CD4-positive, alpha-beta T cell treated with Interferon alpha-2 for 1 hour (primary cell): ENCODE measurements at regions not wholly inside any gene's neighbourhood (a gene's known extent, or its start where the extent isn't known, plus 50 kb on each side); places are given as distances from the start of the nearest gene placed in this dataset.

ENCODE experiments used
- DNase-seq, 2 donors: peaks; one replicate each; pipeline ENCODE4 v3.0.0-alpha.2; 2020 to 2022

DNA sequence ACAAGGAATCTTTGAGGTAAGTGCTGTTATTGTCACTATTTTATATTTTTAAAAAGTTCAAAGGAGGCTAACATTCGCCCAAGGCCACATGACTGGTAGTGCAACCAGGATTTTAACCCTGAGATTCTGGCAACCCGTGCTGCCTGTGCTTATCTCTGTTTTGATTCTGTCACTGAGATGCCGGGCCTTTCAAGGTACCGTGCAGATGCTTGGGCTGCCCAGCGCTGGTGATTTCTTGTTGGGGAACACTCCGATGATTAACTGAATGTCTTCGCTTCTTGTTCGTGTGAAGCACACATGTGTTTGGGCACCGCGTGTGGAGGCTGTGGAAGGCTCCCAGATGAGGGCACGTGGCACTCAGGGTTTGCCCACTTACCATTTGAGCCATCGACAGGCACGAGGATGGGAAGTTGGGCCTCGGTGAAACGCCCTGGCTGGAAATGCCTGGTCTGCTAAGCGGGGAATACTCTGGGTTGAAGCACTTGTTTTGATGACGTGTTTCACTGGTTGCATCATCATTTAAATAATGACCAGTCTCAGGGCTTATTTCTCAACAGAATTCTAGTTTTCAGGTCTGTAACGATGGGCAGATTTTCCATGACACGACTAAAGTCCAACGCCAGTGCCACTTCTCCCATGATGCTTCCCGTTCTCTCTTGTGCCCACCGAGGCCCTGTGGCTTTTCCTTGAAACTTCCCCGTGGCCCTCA is 392.7 kb downstream of the FGF9 start:
- peak in 1 of 2 donors; percentile 19 for DNase-seq

DNA sequence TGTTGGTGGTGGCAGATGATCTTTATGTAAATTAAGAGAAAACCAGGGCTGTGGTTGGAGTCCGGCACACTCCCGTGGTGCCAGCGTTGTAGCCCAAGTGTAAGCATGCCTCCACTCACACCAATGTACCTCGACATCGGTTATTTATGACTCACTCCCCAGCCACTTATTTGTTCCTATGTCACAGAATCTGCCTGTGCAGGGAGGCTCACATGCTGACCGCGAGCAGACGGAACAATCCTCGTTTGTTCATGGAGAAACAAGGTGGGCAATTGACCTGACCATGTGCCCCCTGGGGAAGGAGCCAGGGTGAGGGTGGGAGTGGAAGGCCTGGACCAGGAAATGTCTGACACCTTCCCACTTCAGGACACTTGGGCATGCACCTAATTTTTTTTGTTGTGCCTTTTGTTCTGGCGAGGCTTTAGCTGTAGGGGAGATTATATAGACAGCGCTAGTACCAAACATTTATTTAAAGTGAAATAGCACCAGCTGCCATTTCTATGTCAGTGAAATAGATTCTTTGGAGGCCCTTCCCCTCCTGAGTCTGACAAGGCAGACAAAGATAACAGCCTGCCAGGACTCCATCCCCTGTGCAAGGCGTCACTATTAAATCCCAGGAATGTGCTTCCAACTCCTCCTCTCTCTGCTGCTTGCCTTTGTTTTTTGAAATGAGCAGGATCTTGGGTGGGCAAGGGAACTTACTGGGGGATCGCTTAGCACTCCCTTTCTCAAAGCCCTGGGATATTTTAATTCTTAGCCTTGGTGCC is 394.2 kb downstream of the FGF9 start:
- DNase-seq, result peak in 1 of 2 donors; percentile 16

DNA sequence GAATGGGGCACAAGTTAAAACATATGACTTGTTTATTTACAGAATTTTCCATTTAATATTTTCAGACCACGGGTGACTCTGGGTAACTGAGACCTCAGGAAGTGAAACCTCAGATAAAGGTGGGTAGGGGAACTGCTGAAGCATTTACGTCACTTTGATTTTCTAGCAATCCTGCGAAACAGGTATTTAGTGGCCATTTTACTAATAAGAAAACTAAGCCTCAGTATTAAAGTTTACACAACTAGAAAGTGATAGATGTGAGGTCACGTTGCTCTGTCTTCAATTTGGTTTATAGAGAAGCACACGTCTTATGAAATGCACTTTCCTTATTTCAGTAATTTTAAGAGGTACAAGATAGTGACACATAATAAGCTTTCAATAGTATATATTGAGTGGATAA is 402.8 kb downstream of the FGF9 start:
- DNase-seq, result peak in 1 of 2 donors; percentile 21

DNA sequence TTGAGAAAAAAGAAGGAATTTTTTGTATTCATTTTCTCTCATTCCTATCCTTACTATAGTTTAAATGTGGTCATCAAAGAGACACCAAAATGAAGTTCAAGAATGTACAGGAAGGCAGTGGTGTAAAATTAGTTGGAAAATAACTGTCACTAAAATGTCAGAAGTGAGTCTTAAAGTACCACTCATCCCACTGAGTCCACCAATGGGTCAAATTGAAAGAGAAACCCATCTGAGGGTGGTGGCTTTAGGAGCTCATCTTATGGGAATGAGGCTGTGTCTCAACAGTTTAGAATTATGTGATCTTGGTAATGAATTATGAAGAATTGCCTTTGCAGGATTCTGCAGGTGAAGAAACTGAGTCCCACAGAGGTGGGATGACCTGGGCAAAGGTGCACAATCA is 403.5 kb downstream of the FGF9 start:
- no peak for DNase-seq

DNA sequence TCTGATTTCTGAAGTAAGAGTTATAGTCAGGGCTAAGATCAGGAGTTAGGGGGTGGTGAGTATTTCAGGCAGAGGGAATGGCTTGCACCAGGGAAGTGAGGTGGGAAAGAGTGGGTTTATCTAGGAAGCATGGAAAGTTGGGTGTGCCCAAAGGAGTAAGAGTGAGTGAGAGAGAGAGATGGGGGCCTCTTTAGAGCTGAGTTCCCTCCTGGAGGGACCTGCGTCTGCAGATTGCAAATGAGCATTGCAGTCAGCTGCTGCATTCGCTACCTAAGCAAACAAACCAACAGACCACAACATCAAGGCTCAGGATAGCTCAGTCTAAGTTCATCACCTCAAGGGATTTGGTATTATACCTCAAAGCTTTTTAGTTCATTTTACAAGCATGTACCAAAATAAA is 405.8 kb downstream of the FGF9 start:
- DNase-seq, result no peak

DNA sequence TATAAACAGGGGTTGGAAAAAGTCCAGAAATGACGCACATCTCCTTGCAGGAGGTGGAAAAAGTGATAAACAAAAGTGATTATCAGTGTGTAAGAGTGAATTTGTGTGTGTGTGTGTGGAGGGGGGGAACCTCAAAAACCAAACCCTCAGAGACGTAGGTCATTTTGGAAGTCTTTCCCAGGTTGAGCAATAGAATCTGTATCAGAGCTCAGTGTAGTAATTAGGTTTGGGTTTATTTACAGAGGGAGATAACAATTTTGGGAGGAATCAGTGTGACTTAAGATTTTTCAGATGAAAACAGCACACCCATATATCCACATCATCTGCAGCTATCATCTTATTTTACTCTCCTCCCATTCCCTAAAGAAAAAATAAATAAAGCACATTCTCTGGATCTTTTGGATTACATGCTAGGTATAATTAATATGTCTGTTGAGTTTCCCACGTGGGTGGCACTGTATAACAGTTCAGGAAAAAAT is 406.4 kb downstream of the FGF9 start:
- DNase-seq, result no peak

DNA sequence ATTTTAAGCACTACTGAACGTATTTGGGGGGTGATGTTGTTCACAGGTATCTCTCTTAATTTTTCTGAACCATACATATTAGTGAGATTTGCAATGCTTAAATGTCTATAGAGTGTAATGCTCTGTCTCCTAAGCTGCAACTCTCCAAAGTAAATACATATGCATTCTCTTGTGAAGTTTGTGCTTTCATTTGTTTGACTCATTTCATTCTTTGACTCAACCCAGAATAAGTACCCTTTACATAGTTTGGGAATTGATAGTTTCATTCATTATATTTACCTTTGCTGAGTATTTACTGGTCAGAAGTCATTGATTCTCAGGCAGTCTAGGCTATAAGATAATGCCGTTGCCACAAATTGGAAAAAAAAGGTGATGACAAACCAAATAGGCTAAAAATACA is 406.9 kb downstream of the FGF9 start:
- DNase-seq, result no peak

DNA sequence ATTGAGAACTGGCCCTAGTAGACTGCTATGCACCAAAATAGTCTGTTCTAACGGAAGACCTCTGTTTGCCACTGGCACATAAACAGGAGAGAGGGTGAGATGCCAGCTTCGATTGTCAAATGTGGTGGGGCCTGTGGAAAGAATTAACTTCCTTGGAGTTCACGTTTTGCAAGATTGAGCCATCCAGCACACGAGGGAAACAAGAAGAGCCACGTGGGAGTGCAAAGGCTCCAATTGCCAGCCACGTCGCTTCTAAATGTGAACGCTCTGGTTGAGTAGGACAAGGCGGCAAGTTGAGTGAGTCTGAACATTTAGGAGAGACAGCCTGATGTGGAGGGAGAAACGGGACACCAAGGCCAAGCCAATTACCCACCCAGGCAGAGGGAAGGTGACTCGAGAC is 409.1 kb downstream of the FGF9 start:
- DNase-seq, result no peak

DNA sequence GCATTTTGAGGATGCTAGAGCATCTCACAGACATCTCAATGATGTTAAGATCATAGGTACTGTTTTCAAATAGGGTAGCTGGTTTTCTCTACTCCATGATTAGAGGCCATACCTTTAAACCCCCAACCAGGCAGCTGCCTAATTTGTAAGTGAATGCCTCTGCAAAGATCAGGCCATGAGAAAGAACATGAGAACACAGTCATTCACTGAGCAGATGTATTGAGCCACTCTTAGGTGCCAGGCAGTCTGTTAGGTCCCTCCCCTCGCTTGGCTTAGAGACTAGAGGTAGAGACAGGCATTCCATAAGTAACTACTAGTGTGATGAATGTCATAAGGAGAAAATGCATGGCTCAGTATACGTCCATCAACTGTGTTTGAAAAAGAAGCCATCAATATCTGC is 410.0 kb downstream of the FGF9 start:
- no peak for DNase-seq

DNA sequence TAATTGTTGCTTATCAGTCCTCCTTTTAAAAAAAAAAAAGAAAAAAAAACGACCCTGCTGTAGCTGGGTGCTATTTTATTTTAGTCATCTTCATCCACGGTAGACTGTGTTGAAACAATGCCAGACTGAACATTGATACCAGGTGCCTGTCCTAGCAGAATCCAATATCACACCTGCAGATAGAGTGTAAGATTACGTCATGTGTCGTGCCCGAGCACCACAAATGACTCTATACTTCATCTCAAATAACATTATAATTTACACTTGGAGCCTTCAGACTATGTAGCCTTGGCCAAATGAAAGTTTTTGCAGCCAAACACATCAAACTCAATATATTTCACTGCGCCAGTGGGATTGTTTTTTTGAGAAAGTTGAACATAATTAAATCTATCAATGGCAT is 410.6 kb downstream of the FGF9 start:
- DNase-seq, result no peak

DNA sequence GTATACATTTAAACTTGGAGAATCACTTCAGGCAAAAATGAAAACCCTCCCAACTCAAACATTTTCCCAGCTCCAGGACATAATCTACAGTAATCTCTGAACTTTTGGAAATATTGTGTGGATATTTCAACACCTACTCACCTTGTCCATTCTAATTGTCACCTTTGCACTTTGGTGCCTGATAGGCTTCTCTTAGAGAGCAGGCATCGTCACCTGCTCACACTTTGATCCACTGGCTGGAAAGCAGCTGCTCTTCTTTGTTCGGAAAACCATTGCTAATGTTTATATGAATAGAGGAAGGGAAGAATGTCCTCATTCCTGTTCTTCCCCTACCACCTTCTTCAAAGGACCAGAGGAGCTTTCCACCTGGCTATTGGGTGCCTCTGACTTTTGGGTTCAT is 411.2 kb downstream of the FGF9 start:
- no peak for DNase-seq

DNA sequence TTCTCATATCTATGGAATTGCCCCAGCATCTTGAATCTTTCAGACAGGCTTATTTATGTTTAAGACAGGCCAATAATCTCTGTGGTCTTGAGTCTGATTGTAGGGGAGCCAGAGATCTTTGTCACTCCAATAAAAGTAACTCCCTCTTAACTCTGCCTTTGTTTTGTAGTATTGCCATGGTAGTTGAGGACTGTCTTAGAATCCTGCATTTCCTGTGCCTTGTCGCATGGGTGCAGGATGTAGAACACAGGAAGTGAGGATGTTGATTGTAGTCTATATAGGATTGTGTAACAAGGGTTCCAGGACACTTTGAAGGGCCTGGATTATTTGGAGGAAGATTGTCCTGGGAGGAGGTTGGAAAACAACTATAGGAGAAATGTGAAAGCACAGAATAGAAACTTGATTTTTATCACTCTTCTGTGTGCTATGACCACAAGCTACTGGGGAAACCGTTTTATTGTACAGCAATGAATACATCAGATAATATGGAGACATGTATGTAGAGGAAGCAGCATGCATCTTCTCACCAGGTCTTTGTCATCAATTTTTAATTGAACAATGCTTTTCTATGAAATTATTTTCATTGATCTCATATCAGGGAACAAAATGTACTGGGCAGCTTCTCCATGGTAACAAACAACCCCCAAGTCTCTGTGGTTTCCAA is 411.7 kb downstream of the FGF9 start:
- peak in 1 of 2 donors; percentile 33 for DNase-seq

DNA sequence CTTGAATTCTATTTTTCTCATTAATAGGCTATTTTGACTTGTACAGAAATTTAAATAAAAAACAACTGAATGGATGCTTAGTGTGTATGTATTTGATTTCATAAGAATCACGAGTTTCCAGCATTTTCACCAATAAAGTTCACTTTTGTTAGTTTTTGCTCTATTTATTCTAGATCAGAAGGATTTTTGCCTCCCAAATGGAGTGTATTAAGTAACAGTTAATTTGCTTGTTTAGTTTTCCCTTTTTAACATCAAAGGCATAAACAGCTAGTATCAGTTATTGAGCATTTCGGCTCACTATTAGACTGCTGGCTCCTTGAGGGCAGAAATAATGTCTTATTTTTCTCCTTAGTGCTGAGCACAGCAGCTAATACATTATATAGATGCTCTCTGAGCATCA is 414.1 kb downstream of the FGF9 start:
- DNase-seq, result no peak

DNA sequence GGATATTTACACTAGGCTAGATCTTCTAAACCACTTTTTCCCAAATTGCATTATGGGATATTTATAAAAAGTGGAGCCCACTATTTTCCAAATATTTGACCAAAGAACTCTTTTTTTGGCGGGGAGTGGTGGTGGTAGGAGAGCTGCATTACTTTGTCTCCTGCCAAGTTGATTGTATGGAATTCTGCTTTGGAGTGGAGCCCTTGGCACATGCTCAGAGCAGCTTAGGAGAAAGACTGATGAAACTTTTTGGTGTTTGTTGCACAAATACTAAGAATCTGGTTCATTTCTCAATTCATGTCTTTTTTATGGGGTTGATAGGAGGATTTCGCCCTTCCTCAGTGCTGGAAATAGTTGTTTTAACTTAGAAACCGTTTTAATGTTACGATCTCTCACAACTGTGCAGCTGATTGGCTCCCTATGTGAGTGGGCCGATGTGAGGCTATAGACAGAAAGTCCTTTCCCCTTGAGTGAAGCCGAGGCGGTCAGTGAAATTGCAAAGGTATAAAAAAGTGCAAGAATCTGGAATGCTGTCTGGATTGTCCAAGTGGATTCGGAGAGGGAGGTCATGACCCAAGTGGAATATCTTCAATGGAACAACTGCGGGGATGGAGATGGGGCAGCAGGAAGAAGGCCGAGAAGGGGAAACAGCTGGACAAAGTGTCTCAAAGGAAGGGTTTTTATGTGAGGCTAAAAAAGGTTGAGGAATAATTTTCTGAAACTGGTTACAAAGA is 415.9 kb downstream of the FGF9 start:
- no peak for DNase-seq

DNA sequence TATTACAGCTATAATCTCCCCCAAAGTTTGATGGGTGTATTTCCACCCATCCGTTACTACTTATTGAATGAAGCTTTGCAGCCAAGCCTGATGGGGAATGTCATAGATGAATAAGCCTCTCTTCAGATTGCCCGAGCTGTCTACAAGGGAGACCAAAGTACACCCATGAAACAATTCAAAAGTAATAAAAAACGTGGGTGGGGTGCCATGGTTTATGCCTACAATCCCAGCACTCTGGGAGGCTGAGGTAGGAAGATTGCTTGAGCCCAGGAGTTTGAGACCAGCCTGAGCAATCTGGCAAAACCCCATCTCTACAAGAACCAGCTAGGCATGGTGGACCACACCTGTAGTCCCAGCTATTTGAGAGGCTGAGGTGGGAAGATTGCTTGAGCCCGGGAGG is 419.2 kb downstream of the FGF9 start:
- DNase-seq, result no peak

DNA sequence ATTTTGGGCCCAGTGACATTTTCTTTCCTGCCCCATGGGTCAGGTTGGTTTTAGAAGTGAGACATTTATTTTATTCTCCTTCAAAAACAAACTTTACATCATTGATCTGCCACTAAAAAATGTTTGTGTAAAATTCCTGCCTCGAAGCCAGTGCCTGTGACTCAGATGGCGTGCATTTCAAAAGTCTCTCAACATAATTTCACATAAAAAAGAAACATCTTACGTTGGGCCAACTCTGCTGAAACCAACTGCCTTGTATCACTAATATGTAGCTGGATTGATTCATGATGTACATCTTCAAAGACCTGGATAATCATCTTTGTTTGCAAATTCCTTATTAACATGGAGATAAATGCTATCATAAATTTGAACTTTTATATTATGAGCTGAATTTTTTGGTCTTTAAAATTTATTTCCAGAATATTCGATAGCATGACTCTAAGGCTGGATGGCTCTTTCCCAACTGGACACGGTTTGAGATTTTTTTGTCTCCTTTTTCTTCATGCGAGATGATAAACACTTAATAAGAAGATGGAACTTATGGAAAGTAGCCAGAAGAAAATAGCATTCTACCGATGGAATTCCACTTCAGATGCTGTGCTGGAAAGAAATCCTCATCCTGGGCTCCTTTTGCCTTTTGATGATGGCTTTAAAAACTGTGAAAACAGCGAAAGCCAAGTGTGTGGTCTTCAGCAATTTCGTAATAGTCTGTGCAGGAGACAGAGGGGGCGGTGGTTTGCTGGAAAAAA is 420.5 kb downstream of the FGF9 start:
- DNase-seq, result no peak

DNA sequence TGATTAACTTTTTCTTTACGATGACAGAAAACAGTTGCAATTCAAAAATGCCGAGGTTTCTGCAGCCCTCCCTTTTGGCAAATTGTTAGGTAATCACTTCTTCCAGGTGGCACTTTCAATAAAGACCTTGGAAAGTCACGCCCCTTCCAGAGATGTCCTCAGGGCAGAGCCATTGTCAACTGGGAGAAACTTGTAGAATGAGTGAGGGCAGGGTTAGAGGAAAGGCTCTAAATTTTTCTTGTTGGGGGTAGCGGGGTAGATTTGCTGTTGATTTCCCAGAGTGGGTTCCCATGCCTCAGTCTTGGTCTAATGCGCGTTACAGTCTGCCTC is 421.1 kb downstream of the FGF9 start:
- no peak for DNase-seq

DNA sequence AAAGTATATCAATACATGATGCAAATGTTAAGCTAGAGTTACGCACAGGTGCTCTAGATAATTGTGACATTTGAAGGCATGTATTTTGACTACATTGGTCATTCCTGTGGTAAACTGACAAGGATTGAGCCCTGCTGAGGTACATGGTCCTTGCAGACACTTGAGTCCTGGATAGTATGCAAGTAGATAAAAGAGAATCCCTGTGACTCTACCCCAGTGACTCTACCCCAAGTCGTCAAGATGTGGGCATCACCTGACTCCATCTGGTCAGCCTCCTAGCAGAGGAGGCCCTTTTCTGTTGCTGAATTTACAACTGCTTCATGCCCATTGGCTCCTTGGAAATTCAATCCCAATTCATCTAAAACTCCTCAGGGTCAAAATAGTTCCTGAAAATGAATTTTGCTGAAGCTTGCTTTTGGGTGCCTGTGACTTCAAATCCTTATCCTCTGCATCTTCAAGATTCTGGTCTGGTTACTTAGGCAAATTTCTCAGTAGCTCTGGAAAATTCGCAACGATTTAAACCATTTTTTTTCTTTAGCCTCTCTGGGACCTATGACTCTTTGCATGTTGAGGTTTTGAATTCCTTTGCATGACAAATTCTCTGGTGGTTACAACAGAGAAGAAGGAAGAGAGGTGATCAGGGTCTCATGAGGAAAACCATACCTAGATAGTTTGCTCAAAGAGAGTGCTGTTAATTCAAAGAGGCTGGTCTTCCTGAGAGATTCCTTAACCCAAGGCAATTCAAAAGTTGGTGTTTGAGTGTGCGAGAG is 422.1 kb downstream of the FGF9 start:
- DNase-seq, result no peak

DNA sequence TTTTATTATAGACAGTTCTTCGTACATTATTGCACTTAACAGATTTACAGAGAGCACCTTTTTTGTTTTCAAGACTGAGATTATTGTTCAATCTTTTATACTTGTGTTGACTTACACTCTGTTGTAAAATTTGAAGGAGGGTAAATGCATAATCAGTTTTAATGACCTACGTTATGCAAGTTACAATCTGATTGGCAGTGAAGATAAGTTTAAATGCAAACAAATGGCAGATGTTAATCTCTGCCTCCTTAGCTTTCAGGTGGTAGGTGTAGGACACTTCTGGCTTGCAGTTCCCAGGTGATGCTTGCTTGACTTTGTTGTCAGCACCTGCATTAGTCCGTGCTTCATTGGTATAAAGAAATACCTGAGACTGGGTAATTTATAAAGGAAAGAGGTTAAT is 424.9 kb downstream of the FGF9 start:
- DNase-seq, result no peak

DNA sequence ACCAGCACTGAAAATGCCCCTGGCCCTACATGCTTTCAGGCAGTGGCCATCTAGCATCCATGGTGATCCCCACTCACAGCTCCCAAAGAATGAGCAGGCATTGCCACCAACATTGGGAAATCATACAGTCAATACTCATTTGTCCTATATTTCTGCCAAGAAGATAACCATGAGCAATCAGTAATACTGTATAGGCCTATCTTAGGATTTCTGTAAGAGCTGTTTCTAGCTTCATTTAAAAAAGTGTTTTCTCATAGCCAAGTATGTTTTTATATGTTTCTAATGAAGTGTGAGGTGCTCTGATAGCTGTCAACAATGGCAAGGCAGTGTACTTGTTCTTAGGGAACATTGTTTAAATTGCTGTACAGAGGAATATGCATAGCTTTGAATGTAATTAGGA is 428.7 kb downstream of the FGF9 start:
- no peak for DNase-seq

DNA sequence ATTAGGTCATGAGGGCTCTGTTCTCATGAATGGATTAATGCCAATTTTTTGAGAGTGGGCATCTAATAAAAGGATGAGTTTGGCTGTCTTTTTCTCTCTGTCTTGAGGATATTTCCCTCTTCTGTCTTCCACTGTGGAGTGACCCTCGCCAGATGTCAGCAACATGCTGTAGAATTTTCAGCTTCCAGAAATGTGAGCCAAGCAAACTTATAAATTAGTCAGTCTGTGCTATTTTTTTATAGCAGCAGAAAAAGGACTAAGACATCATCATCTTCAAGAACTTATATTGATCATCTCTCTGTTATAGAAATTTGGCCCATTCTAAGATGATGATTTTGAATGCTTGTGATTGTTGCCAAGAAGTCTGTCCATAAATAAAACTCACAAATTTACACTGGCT is 431.4 kb downstream of the FGF9 start:
- no peak for DNase-seq
